ENCODE measurements at regions not wholly inside any gene's neighbourhood (a gene's known extent, or its start where the extent isn't known, plus 50 kb on each side); places are given as distances from the start of the nearest gene placed in this dataset.

DNA sequence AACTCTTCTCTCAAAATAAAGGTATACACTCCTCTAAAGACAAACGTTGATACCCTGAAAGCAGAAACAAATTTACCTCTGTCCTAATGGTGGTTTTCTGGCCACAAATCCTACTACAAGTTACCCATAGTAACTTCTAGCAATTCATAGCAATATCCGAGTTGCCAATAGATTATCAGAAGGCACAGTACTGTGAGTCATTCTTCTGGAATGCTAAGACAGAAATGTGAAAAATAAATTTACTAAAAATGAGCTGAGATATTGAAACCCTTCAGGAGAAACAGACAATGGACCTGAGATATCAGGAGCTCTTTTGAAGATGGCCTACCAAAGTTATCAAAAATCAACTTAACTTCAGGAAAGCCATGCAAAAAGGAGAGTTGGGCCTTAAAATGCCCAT lies 715.0 kb upstream of the ADAMTS5 start:
- ChIA-PET CTCF (ENCODE audit: low intra/inter-chr PET ratio) (no interaction called here), POLR2A (no interaction called here)
- no peak for FAIRE-seq
- H3K9ac ChIP-seq (ENCODE audit: insufficient read depth in 1 of 2, low read depth in 2 of 2, low read length in 2 of 2): no peak overlapping the region
- BruUV-seq (replicated peaks): no TSS peak
- H2AFZ ChIP-seq (ENCODE audit: low read depth, low read length): no peak overlapping the region
- WGBS (ENCODE audit: insufficient coverage, low coverage, missing lambda C conversion rate): 0% methylated on average over 2 of the region's 2 CpGs
- no peak for ATAC-seq
- no peak overlapping the region for H3K4me3 ChIP-seq
- no peak for TF ChIP-seq CXXC5 (CRISPR knock-in tag; IDR thresholded peaks at IDR 0.05)
- no peaks in the 10 kb centered on the region; the same call in 1 of the 2 replicates for H3K9me3 ChIP-seq (replicated peaks; ENCODE audit: control insufficient read depth, insufficient read depth, low read depth, low read length)
- H3K27me3 ChIP-seq (ENCODE audit: control insufficient read depth in 2 of 2, insufficient read depth in 2 of 2, low read length in 2 of 2): no peaks in the 10 kb centered on the region
- no peaks in the 10 kb centered on the region for H3K4me1 ChIP-seq (replicated peaks in 1 of 2; ENCODE audit: control insufficient read depth in 2 of 2, insufficient read depth in 2 of 2, low read length in 2 of 2)
- no peaks in the 10 kb centered on the region for H3K36me3 ChIP-seq (ENCODE audit: control insufficient read depth, insufficient read depth, low read length)
- in situ Hi-C loops (cut with MboI): no loop called here
- H3K9me1 ChIP-seq (ENCODE audit: control insufficient read depth, insufficient read depth, low read length): no peaks in the 10 kb centered on the region
- no peak for DNase-seq (ENCODE audit: extremely low read depth in 1 of 4, low spot score in 3 of 4)
- intact Hi-C loops (cut with micrococcal nuclease): no loop called here
- no peaks in the 10 kb centered on the region for H4K20me1 ChIP-seq (replicated peaks; ENCODE audit: control insufficient read depth, insufficient read depth, low read length)
- no peak overlapping the region for H3K4me2 ChIP-seq (ENCODE audit: insufficient read depth, low read length)
- no peak overlapping the region for H3K27ac ChIP-seq (ENCODE audit: extremely low read depth, low read depth, low read length)
- no peaks in the 10 kb centered on the region for H3K79me2 ChIP-seq (ENCODE audit: control insufficient read depth, insufficient read depth, low read length)

- no TSS peak for BruUV-seq (replicated peaks)
- H3K4me2 ChIP-seq (ENCODE audit: insufficient read depth, low read length): no peak overlapping the region
- no peak overlapping the region for H3K4me3 ChIP-seq
- no peaks in the 10 kb centered on the region for H4K20me1 ChIP-seq (replicated peaks; ENCODE audit: control insufficient read depth, insufficient read depth, low read length)
- H3K9me3 ChIP-seq (replicated peaks; ENCODE audit: control insufficient read depth, insufficient read depth, low read depth, low read length): no peaks in the 10 kb centered on the region; the same call in 1 of the 2 replicates
- H3K27me3 ChIP-seq (ENCODE audit: control insufficient read depth in 2 of 2, insufficient read depth in 2 of 2, low read length in 2 of 2): no peaks in the 10 kb centered on the region
- no peak overlapping the region for H3K9ac ChIP-seq (ENCODE audit: insufficient read depth in 1 of 2, low read depth in 2 of 2, low read length in 2 of 2)
- TF ChIP-seq ZNF212 (CRISPR knock-in tag; IDR thresholded peaks at IDR 0.05): no peak
- TF ChIP-seq DPF2 (IDR thresholded peaks at IDR 0.05): no peak
- TF ChIP-seq SMAD2 (IDR thresholded peaks at IDR 0.05; ENCODE audit: low read depth, low read length): no peak
- TF ChIP-seq, protein P1, sequence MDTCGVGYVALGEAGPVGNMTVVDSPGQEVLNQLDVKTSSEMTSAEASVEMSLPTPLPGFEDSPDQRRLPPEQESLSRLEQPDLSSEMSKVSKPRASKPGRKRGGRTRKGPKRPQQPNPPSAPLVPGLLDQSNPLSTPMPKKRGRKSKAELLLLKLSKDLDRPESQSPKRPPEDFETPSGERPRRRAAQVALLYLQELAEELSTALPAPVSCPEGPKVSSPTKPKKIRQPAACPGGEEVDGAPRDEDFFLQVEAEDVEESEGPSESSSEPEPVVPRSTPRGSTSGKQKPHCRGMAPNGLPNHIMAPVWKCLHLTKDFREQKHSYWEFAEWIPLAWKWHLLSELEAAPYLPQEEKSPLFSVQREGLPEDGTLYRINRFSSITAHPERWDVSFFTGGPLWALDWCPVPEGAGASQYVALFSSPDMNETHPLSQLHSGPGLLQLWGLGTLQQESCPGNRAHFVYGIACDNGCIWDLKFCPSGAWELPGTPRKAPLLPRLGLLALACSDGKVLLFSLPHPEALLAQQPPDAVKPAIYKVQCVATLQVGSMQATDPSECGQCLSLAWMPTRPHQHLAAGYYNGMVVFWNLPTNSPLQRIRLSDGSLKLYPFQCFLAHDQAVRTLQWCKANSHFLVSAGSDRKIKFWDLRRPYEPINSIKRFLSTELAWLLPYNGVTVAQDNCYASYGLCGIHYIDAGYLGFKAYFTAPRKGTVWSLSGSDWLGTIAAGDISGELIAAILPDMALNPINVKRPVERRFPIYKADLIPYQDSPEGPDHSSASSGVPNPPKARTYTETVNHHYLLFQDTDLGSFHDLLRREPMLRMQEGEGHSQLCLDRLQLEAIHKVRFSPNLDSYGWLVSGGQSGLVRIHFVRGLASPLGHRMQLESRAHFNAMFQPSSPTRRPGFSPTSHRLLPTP (IDR thresholded peaks at IDR 0.05; ENCODE audit: borderline replicate concordance, extremely low read depth, insufficient read length): no peak
- no peak for TF ChIP-seq WHSC1 (IDR thresholded peaks at IDR 0.05; ENCODE audit: low read length)
- TF ChIP-seq, protein P2, sequence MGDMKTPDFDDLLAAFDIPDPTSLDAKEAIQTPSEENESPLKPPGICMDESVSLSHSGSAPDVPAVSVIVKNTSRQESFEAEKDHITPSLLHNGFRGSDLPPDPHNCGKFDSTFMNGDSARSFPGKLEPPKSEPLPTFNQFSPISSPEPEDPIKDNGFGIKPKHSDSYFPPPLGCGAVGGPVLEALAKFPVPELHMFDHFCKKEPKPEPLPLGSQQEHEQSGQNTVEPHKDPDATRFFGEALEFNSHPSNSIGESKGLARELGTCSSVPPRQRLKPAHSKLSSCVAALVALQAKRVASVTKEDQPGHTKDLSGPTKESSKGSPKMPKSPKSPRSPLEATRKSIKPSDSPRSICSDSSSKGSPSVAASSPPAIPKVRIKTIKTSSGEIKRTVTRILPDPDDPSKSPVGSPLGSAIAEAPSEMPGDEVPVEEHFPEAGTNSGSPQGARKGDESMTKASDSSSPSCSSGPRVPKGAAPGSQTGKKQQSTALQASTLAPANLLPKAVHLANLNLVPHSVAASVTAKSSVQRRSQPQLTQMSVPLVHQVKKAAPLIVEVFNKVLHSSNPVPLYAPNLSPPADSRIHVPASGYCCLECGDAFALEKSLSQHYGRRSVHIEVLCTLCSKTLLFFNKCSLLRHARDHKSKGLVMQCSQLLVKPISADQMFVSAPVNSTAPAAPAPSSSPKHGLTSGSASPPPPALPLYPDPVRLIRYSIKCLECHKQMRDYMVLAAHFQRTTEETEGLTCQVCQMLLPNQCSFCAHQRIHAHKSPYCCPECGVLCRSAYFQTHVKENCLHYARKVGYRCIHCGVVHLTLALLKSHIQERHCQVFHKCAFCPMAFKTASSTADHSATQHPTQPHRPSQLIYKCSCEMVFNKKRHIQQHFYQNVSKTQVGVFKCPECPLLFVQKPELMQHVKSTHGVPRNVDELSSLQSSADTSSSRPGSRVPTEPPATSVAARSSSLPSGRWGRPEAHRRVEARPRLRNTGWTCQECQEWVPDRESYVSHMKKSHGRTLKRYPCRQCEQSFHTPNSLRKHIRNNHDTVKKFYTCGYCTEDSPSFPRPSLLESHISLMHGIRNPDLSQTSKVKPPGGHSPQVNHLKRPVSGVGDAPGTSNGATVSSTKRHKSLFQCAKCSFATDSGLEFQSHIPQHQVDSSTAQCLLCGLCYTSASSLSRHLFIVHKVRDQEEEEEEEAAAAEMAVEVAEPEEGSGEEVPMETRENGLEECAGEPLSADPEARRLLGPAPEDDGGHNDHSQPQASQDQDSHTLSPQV (IDR thresholded peaks at IDR 0.05): no peak
- TF ChIP-seq ZNF174 (CRISPR knock-in tag; IDR thresholded peaks at IDR 0.05): no peak
- TF ChIP-seq HIVEP1 (CRISPR knock-in tag; IDR thresholded peaks at IDR 0.05): no peak
- ATAC-seq (no peak), DNase-seq (ENCODE audit: extremely low read depth in 1 of 4, low spot score in 3 of 4) (no peak), FAIRE-seq (no peak)
- no peaks in the 10 kb centered on the region for H3K36me3 ChIP-seq (ENCODE audit: control insufficient read depth, insufficient read depth, low read length)
- no peaks in the 10 kb centered on the region for H3K4me1 ChIP-seq (replicated peaks in 1 of 2; ENCODE audit: control insufficient read depth in 2 of 2, insufficient read depth in 2 of 2, low read length in 2 of 2)
- POLR2A ChIA-PET: no interaction called here
- H2AFZ ChIP-seq (ENCODE audit: low read depth, low read length): no peak overlapping the region
- CTCF ChIA-PET (ENCODE audit: low intra/inter-chr PET ratio): no interaction called here
- intact Hi-C loops (cut with micrococcal nuclease) (no loop called here), in situ Hi-C loops (cut with MboI) (no loop called here)
- H3K9me1 ChIP-seq (ENCODE audit: control insufficient read depth, insufficient read depth, low read length): no peaks in the 10 kb centered on the region
- no peak overlapping the region for H3K27ac ChIP-seq (ENCODE audit: extremely low read depth, low read depth, low read length)
- no peaks in the 10 kb centered on the region for H3K79me2 ChIP-seq (ENCODE audit: control insufficient read depth, insufficient read depth, low read length)
These were observed 714.1 kb upstream of the ADAMTS5 start for GRCh38 chr21:27681038-27681437.
